ENCODE measurements at regions not wholly inside any gene's neighbourhood (a gene's known extent, or its start where the extent isn't known, plus 50 kb on each side); places are given as distances from the start of the nearest gene placed in this dataset.

DNA sequence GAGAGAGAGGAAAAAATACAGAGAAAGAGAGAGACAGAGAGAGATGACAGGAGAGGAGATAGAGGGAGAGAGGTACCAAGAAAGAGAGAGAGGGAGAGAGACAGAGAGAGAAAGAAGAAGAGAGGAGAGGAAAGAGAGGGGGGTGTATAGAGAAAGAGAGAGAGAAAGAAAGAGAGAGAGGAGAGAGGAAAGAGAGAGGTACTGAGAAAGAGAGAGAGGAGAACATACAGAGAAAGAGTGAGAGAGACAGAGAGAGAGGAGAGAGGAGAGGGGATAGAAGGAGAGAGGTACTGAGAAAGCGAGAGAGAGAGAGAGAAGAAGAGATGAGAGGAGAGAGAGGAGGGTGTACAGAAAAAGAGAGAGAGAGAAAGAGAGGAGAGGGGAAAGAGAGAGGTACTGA lies 269.4 kb downstream of the CRLF2 start:
- TF ChIP-seq EHMT2 (IDR thresholded peaks at IDR 0.05), result no peak
- TF ChIP-seq, protein P1, sequence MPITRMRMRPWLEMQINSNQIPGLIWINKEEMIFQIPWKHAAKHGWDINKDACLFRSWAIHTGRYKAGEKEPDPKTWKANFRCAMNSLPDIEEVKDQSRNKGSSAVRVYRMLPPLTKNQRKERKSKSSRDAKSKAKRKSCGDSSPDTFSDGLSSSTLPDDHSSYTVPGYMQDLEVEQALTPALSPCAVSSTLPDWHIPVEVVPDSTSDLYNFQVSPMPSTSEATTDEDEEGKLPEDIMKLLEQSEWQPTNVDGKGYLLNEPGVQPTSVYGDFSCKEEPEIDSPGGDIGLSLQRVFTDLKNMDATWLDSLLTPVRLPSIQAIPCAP (CRISPR knock-in tag; IDR thresholded peaks at IDR 0.05; ENCODE audit: borderline replicate concordance), result no peak
- TF ChIP-seq POLR2AphosphoS5 (IDR thresholded peaks at IDR 0.05; ENCODE audit: control insufficient read depth, insufficient read depth, low read depth, low read length), result no peak
- TF ChIP-seq CUX1 (CRISPR knock-in tag; IDR thresholded peaks at IDR 0.05), result no peak
- TF ChIP-seq EZH2 (IDR thresholded peaks at IDR 0.05; ENCODE audit: borderline replicate concordance, low read depth, low read length), result no peak
- TF ChIP-seq TAF1 (IDR thresholded peaks at IDR 0.05; ENCODE audit: control insufficient read depth, extremely low read depth, insufficient read depth, low read length, severe bottlenecking), result no peak
- TF ChIP-seq ZNF699 (CRISPR knock-in tag; IDR thresholded peaks at IDR 0.05; ENCODE audit: insufficient replicate concordance), result no peak
- TF ChIP-seq CREB1 (IDR thresholded peaks at IDR 0.05), result no peak
- no peak for TF ChIP-seq CREB1 (CRISPR knock-in tag; IDR thresholded peaks at IDR 0.05)
- no peak for TF ChIP-seq POLR2A (conservative IDR thresholded peaks at IDR 0.05)
- no peak for TF ChIP-seq EP300 (IDR thresholded peaks at IDR 0.05; ENCODE audit: low read length)
- TF ChIP-seq PHF21A (IDR thresholded peaks at IDR 0.05; ENCODE audit: borderline replicate concordance, low read depth), result no peak
- TF ChIP-seq CTCF (IDR thresholded peaks at IDR 0.05 in 2 of 3, conservative IDR thresholded peaks at IDR 0.05 in 1 of 3; ENCODE audit: insufficient read depth in 2 of 3, low read depth in 1 of 3, low read length in 3 of 3), result no peak
- no peak for TF ChIP-seq ZNF318 (IDR thresholded peaks at IDR 0.05; ENCODE audit: borderline replicate concordance in 1 of 2, low read depth in 1 of 2)
